ENCODE measurements at regions not wholly inside any gene's neighbourhood (a gene's known extent, or its start where the extent isn't known, plus 50 kb on each side); places are given as distances from the start of the nearest gene placed in this dataset.

DNA sequence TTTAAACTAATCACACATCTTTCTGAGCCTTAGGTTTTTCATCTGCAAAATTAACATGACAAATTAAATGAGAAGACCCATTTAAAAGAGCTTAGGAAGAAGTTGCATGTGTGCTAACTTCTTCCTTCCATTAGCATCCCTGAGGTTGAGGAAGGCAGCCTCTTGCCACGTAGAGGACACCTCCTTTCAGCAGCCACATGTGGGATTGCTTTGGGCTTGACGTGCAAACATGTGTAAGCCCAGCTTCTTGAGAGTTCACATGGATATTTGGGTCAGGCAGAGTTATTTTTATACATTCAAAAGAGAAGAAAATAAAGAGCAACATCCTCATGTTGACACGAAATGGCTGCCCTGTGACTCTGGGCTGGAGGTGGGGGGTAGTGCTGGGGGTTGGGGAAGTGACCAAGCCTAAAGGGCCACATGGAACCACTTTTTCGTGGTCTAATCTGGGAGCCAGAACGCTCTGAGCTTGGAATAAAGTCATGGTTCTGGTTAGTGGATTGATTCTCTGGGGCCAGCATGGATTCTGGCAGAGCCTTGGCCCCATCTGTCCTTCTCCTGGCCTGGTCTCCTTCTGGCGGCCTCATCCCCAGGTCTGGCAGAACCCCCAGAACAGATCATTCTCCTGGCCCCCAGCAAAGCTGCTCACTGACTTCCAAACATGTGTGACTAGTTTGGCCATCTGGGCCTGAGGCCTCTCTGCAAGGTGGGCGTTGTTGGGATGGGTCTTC is 137.1 kb upstream of the USP24 start:
- H3K4me3 ChIP-seq = no peak overlapping the region
- peak overlapping the region in 2 of 4 donors; percentile 30 to 54 for H3K27ac ChIP-seq (replicated peaks in 1 of 4)
- intact Hi-C loops (cut with DNase I) = no loop called here
- no peak for TF ChIP-seq POLR2A (IDR thresholded peaks at IDR 0.05; ENCODE audit: low read depth)
- TF ChIP-seq POLR2AphosphoS5 (IDR thresholded peaks at IDR 0.05) = no peak
- TF ChIP-seq EP300 (IDR thresholded peaks at IDR 0.05) = no peak
- TF ChIP-seq, protein P1, sequence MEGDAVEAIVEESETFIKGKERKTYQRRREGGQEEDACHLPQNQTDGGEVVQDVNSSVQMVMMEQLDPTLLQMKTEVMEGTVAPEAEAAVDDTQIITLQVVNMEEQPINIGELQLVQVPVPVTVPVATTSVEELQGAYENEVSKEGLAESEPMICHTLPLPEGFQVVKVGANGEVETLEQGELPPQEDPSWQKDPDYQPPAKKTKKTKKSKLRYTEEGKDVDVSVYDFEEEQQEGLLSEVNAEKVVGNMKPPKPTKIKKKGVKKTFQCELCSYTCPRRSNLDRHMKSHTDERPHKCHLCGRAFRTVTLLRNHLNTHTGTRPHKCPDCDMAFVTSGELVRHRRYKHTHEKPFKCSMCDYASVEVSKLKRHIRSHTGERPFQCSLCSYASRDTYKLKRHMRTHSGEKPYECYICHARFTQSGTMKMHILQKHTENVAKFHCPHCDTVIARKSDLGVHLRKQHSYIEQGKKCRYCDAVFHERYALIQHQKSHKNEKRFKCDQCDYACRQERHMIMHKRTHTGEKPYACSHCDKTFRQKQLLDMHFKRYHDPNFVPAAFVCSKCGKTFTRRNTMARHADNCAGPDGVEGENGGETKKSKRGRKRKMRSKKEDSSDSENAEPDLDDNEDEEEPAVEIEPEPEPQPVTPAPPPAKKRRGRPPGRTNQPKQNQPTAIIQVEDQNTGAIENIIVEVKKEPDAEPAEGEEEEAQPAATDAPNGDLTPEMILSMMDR (IDR thresholded peaks at IDR 0.05) = no peak
- H3K9me3 ChIP-seq = no peaks in the 10 kb centered on the region
- WGBS = 83% methylated on average over 7 of the region's 7 CpGs
- DNase-seq (ENCODE audit: extremely low spot score) = no peak
- H3K27me3 ChIP-seq = no peaks in the 10 kb centered on the region
- no peaks in the 10 kb centered on the region for H3K36me3 ChIP-seq
- H3K4me1 ChIP-seq = peaks cover 6 to 15% (median 11%) of the 10 kb centered on the region in 4 donors

DNA sequence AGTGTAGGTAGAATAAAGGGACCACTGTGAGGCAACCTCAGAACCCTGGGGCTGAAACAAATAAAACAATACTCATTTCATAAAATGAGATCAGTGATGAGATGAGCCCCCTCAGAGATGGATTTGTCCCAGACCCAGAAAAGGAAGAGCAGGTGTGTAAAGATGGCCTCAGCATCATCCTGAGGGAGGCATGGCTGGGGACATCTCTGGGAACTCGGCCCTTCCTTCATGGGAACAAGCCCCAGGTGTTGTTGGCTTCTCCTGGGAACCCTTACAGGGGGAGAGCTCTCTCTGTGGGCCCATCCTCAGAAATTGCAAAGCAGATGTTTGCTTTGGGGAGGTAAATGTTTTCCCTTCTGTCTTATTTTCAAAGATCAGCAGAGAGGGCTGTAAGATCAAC is 133.2 kb upstream of the USP24 start:
- TF ChIP-seq, protein P1 (IDR thresholded peaks at IDR 0.05) = no peak
- TF ChIP-seq POLR2AphosphoS5 (IDR thresholded peaks at IDR 0.05) = no peak
- TF ChIP-seq EP300 (IDR thresholded peaks at IDR 0.05) = no peak
- no peak for TF ChIP-seq POLR2A (IDR thresholded peaks at IDR 0.05; ENCODE audit: low read depth)
- no peaks in the 10 kb centered on the region for H3K36me3 ChIP-seq
- intact Hi-C loops (cut with DNase I) = no loop called here
- 0% methylated on average over 1 of the region's 1 CpG for WGBS
- no peaks in the 10 kb centered on the region for H3K27me3 ChIP-seq
- H3K4me3 ChIP-seq = no peak overlapping the region
- H3K27ac ChIP-seq (replicated peaks in 1 of 4) = no peak overlapping the region
- DNase-seq (ENCODE audit: extremely low spot score) = no peak
- no peaks in the 10 kb centered on the region for H3K9me3 ChIP-seq
- peaks cover 6 to 13% (median 9%) of the 10 kb centered on the region in 4 donors for H3K4me1 ChIP-seq

DNA sequence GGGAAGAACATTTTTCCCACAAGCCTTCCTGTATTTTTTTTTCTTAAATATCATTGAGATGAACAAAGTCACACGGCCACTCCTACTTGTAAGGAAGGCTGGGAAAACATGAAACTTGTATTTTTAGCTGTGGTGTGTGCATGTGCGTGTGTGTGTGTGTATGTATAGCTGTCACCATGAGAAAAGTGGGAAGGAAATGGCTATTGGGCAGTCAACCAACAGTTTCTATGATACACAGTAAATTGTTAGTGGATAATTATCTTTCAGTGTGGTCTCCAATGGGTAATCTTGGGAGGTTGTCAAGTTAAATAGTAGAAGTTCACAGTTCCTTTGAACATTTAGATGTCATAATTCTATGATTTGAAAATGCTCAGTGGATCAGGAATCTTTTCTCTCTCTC is 132.7 kb upstream of the USP24 start:
- Histone ChIP-seq H3K36me3 (no peaks in the 10 kb centered on the region), H3K9me3 (no peaks in the 10 kb centered on the region), H3K27ac (replicated peaks in 1 of 4) (no peak overlapping the region), H3K4me1 (peaks cover 4 to 8% (median 6%) of the 10 kb centered on the region in 4 donors), H3K27me3 (no peaks in the 10 kb centered on the region), H3K4me3 (no peak overlapping the region)
- intact Hi-C loops (cut with DNase I) = no loop called here
- TF ChIP-seq, protein P1 (IDR thresholded peaks at IDR 0.05) = no peak
- TF ChIP-seq POLR2AphosphoS5 (IDR thresholded peaks at IDR 0.05) (no peak), EP300 (IDR thresholded peaks at IDR 0.05) (no peak), POLR2A (IDR thresholded peaks at IDR 0.05; ENCODE audit: low read depth) (no peak)
- DNase-seq (ENCODE audit: extremely low spot score) = no peak
- WGBS = 65% methylated on average over 2 of the region's 2 CpGs

DNA sequence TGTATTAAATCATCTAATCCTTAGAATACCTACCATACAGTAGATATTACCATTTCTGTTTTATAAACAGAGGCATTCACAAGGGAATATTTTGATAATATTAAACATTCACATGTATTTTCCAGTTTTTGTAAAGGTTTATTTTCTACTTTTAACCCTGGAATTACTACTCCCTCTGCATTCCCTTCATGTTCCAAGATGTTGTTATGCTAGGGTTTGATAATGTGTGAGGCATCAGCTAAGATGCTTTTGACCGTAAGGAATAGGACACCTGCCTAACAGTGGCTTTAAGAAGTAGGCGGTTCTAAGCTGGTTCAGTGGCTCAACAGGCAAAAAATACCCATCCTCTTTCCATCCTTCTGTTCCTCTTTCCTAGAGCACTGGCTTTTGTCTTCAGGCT is 131.9 kb upstream of the USP24 start:
- intact Hi-C loops (cut with DNase I) = no loop called here
- Histone ChIP-seq H3K36me3 (no peaks in the 10 kb centered on the region), H3K4me3 (no peak overlapping the region), H3K4me1 (peaks cover 0 to under 1% (median under 1%) of the 10 kb centered on the region in 4 donors), H3K9me3 (no peaks in the 10 kb centered on the region), H3K27ac (replicated peaks in 1 of 4) (no peak overlapping the region), H3K27me3 (no peaks in the 10 kb centered on the region)
- DNase-seq (ENCODE audit: extremely low spot score) = no peak
- TF ChIP-seq POLR2A (IDR thresholded peaks at IDR 0.05; ENCODE audit: low read depth) (no peak), POLR2AphosphoS5 (IDR thresholded peaks at IDR 0.05) (no peak), EP300 (IDR thresholded peaks at IDR 0.05) (no peak)
- TF ChIP-seq, protein P1 (IDR thresholded peaks at IDR 0.05) = no peak
- 100% methylated on average over 2 of the region's 2 CpGs for WGBS

DNA sequence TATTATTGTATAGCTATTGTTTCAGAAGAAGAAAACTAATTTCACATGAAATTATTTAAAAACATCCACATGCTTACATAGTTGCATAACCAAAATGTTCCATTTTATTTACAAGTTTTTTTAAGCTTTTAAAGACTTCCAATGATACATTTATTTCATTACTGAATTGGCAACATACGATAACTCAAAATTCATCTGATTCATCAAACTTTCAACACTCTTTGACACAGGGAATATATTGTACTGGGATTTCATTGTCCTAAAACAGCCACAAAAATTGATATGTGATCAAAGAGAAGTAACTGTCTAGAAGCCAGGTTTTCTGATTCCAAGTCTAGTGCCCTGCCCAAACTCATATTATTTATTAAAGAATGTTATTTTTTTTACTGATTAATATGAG is 131.4 kb upstream of the USP24 start:
- 83% methylated on average over 1 of the region's 1 CpG for WGBS
- no peaks in the 10 kb centered on the region for H3K36me3 ChIP-seq
- DNase-seq (ENCODE audit: extremely low spot score) = no peak
- H3K4me3 ChIP-seq = no peak overlapping the region
- intact Hi-C loops (cut with DNase I) = no loop called here
- no peak overlapping the region for H3K27ac ChIP-seq (replicated peaks in 1 of 4)
- no peaks in the 10 kb centered on the region for H3K9me3 ChIP-seq
- TF ChIP-seq EP300 (IDR thresholded peaks at IDR 0.05) (no peak), POLR2A (IDR thresholded peaks at IDR 0.05; ENCODE audit: low read depth) (no peak), POLR2AphosphoS5 (IDR thresholded peaks at IDR 0.05) (no peak)
- TF ChIP-seq, protein P1 (IDR thresholded peaks at IDR 0.05) = no peak
- no peaks in the 10 kb centered on the region for H3K4me1 ChIP-seq
- H3K27me3 ChIP-seq = no peaks in the 10 kb centered on the region
